ENCODE measurements at regions not wholly inside any gene's neighbourhood (a gene's known extent, or its start where the extent isn't known, plus 50 kb on each side); places are given as distances from the start of the nearest gene placed in this dataset.

- no peaks in the 10 kb centered on the region for H3K36me3 ChIP-seq (replicated peaks; ENCODE audit: low read depth, low read length)
- no peak overlapping the region for H2AFZ ChIP-seq (ENCODE audit: low read depth, low read length)
- H3K4me3 ChIP-seq (ENCODE audit: low read length): no peak overlapping the region
- no peaks in the 10 kb centered on the region for H3K79me2 ChIP-seq (ENCODE audit: low read length)
- TF ChIP-seq EZH2phosphoT487 (IDR thresholded peaks at IDR 0.05; ENCODE audit: low read depth): no peak
- TF ChIP-seq, protein P1, sequence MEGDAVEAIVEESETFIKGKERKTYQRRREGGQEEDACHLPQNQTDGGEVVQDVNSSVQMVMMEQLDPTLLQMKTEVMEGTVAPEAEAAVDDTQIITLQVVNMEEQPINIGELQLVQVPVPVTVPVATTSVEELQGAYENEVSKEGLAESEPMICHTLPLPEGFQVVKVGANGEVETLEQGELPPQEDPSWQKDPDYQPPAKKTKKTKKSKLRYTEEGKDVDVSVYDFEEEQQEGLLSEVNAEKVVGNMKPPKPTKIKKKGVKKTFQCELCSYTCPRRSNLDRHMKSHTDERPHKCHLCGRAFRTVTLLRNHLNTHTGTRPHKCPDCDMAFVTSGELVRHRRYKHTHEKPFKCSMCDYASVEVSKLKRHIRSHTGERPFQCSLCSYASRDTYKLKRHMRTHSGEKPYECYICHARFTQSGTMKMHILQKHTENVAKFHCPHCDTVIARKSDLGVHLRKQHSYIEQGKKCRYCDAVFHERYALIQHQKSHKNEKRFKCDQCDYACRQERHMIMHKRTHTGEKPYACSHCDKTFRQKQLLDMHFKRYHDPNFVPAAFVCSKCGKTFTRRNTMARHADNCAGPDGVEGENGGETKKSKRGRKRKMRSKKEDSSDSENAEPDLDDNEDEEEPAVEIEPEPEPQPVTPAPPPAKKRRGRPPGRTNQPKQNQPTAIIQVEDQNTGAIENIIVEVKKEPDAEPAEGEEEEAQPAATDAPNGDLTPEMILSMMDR (IDR thresholded peaks at IDR 0.05; ENCODE audit: low read depth, low read length): no peak
- H3K9me3 ChIP-seq (ENCODE audit: insufficient read depth, low read length): no peaks in the 10 kb centered on the region
- peaks cover 11% of the 10 kb centered on the region for H3K4me1 ChIP-seq (ENCODE audit: low read length)
- H3K9ac ChIP-seq (ENCODE audit: low read length): no peak overlapping the region
- H4K20me1 ChIP-seq (ENCODE audit: insufficient read depth, low read length): no peaks in the 10 kb centered on the region
- no peak overlapping the region for H3K4me2 ChIP-seq (ENCODE audit: low read length)
- no peak overlapping the region for H3K27ac ChIP-seq (ENCODE audit: low read length)
- H3K27me3 ChIP-seq (ENCODE audit: low read depth, low read length): no peaks in the 10 kb centered on the region
Observed at GRCh38 chr6:81694855-81695254, 57.6 kb downstream of the TENT5A start.

GRCh38 chr6:81694207-81694606 is 58.3 kb downstream of the TENT5A start:
- Histone ChIP-seq H3K27ac (ENCODE audit: low read length) (no peak overlapping the region), H3K4me2 (ENCODE audit: low read length) (no peak overlapping the region), H3K79me2 (ENCODE audit: low read length) (no peaks in the 10 kb centered on the region), H3K9ac (ENCODE audit: low read length) (no peak overlapping the region), H3K9me3 (ENCODE audit: insufficient read depth, low read length) (no peaks in the 10 kb centered on the region), H3K4me1 (ENCODE audit: low read length) (peaks cover 11% of the 10 kb centered on the region), H3K36me3 (replicated peaks; ENCODE audit: low read depth, low read length) (no peaks in the 10 kb centered on the region), H3K27me3 (ENCODE audit: low read depth, low read length) (no peaks in the 10 kb centered on the region), H4K20me1 (ENCODE audit: insufficient read depth, low read length) (no peaks in the 10 kb centered on the region), H3K4me3 (ENCODE audit: low read length) (no peak overlapping the region), H2AFZ (ENCODE audit: low read depth, low read length) (no peak overlapping the region)
- no peak for TF ChIP-seq EZH2phosphoT487 (IDR thresholded peaks at IDR 0.05; ENCODE audit: low read depth)
- TF ChIP-seq, protein P1 (IDR thresholded peaks at IDR 0.05; ENCODE audit: low read depth, low read length): no peak

DNA sequence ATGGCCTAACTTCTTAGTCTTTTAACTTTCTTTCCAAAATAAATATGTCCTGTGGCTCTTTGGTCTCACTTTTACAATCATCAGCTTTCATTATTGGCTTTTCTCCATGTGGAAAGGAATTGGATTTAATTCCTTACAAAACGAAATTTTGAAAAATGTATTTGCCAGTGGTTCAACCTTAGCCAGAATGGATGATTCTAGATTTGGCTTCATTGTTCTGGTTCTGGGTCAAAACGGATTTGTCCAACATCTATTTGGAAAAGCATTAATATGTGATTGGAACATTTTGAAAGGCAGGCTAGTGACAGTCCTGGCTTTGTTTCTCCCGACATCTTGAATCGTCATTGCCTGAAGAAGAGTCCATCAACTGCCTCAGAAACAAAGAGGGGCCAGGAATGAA is 59.2 kb downstream of the TENT5A start:
- Histone ChIP-seq H4K20me1 (ENCODE audit: insufficient read depth, low read length) (no peaks in the 10 kb centered on the region), H3K4me2 (ENCODE audit: low read length) (no peak overlapping the region), H3K9ac (ENCODE audit: low read length) (no peak overlapping the region), H3K27me3 (ENCODE audit: low read depth, low read length) (no peaks in the 10 kb centered on the region), H3K9me3 (ENCODE audit: insufficient read depth, low read length) (no peaks in the 10 kb centered on the region), H3K4me3 (ENCODE audit: low read length) (no peak overlapping the region), H3K36me3 (replicated peaks; ENCODE audit: low read depth, low read length) (no peaks in the 10 kb centered on the region), H2AFZ (ENCODE audit: low read depth, low read length) (no peak overlapping the region), H3K4me1 (ENCODE audit: low read length) (peaks cover 11% of the 10 kb centered on the region), H3K79me2 (ENCODE audit: low read length) (no peaks in the 10 kb centered on the region), H3K27ac (ENCODE audit: low read length) (no peak overlapping the region)
- no peak for TF ChIP-seq EZH2phosphoT487 (IDR thresholded peaks at IDR 0.05; ENCODE audit: low read depth)
- TF ChIP-seq, protein P1 (IDR thresholded peaks at IDR 0.05; ENCODE audit: low read depth, low read length): no peak

- Histone ChIP-seq H3K4me1 (ENCODE audit: low read length) (no peaks in the 10 kb centered on the region), H3K27me3 (ENCODE audit: low read depth, low read length) (no peaks in the 10 kb centered on the region), H3K9me3 (ENCODE audit: insufficient read depth, low read length) (no peaks in the 10 kb centered on the region), H4K20me1 (ENCODE audit: insufficient read depth, low read length) (no peaks in the 10 kb centered on the region), H3K79me2 (ENCODE audit: low read length) (no peaks in the 10 kb centered on the region), H3K36me3 (replicated peaks; ENCODE audit: low read depth, low read length) (no peaks in the 10 kb centered on the region), H2AFZ (ENCODE audit: low read depth, low read length) (no peak overlapping the region), H3K4me2 (ENCODE audit: low read length) (no peak overlapping the region), H3K27ac (ENCODE audit: low read length) (no peak overlapping the region), H3K9ac (ENCODE audit: low read length) (no peak overlapping the region), H3K4me3 (ENCODE audit: low read length) (no peak overlapping the region)
- no peak for TF ChIP-seq EZH2phosphoT487 (IDR thresholded peaks at IDR 0.05; ENCODE audit: low read depth)
- TF ChIP-seq, protein P1 (IDR thresholded peaks at IDR 0.05; ENCODE audit: low read depth, low read length): no peak
Observed at GRCh38 chr6:81690073-81690472, 62.4 kb downstream of the TENT5A start.
